ENCODE measurements at regions not wholly inside any gene's neighbourhood (a gene's known extent, or its start where the extent isn't known, plus 50 kb on each side); places are given as distances from the start of the nearest gene placed in this dataset.
A peak's percentile ranks its signal among the peaks of the same experiment; 100 is the strongest.

- in situ Hi-C loops (cut with HindIII; ENCODE audit: low pct_unique_long_range_greater_than_20kb, low sequenced_read_pairs), result no loop called here
These were observed 287.1 kb upstream of the ASIC2 start for GRCh38 chr17:33580215-33580614.

GRCh38 chr17:33582661-33583060 lies 289.6 kb upstream of the ASIC2 start:
- no peak for DNase-seq (ENCODE audit: low read depth)
- in situ Hi-C loops (cut with HindIII; ENCODE audit: low pct_unique_long_range_greater_than_20kb, low sequenced_read_pairs), result no loop called here

More at GRCh38 chr17:33580215-33580614, 287.1 kb upstream of the ASIC2 start:
- no peak for DNase-seq (ENCODE audit: low read depth)

- in situ Hi-C loops (cut with HindIII; ENCODE audit: low pct_unique_long_range_greater_than_20kb, low sequenced_read_pairs), result no loop called here
- DNase-seq (ENCODE audit: low read depth), result no peak
These were observed 290.7 kb upstream of the ASIC2 start for GRCh38 chr17:33583518-33584417.

GRCh38 chr17:33593991-33594390 lies 300.9 kb upstream of the ASIC2 start:
- in situ Hi-C loops (cut with HindIII; ENCODE audit: low pct_unique_long_range_greater_than_20kb, low sequenced_read_pairs), result no loop called here
- DNase-seq (ENCODE audit: low read depth), result peak; percentile 3

- in situ Hi-C loops (cut with HindIII; ENCODE audit: low pct_unique_long_range_greater_than_20kb, low sequenced_read_pairs), result no loop called here
- no peak for DNase-seq (ENCODE audit: low read depth)
These were observed 302.7 kb upstream of the ASIC2 start for GRCh38 chr17:33595828-33596227.

GRCh38 chr17:33596899-33597298 lies 303.8 kb upstream of the ASIC2 start:
- DNase-seq (ENCODE audit: low read depth), result no peak
- in situ Hi-C loops (cut with HindIII; ENCODE audit: low pct_unique_long_range_greater_than_20kb, low sequenced_read_pairs), result no loop called here

- no peak for DNase-seq (ENCODE audit: low read depth)
- in situ Hi-C loops (cut with HindIII; ENCODE audit: low pct_unique_long_range_greater_than_20kb, low sequenced_read_pairs), result no loop called here
These were observed 305.7 kb upstream of the ASIC2 start for GRCh38 chr17:33598797-33599196.

GRCh38 chr17:33602981-33603380 lies 309.9 kb upstream of the ASIC2 start:
- DNase-seq (ENCODE audit: low read depth), result no peak
- in situ Hi-C loops (cut with HindIII; ENCODE audit: low pct_unique_long_range_greater_than_20kb, low sequenced_read_pairs), result no loop called here

GRCh38 chr17:33603789-33604188 lies 310.7 kb upstream of the ASIC2 start:
- DNase-seq (ENCODE audit: low read depth), result no peak
- in situ Hi-C loops (cut with HindIII; ENCODE audit: low pct_unique_long_range_greater_than_20kb, low sequenced_read_pairs), result no loop called here

- in situ Hi-C loops (cut with HindIII; ENCODE audit: low pct_unique_long_range_greater_than_20kb, low sequenced_read_pairs), result no loop called here
- DNase-seq (ENCODE audit: low read depth), result no peak
These were observed 318.4 kb upstream of the ASIC2 start for GRCh38 chr17:33611532-33611931.

GRCh38 chr17:33615861-33616260 lies 322.8 kb upstream of the ASIC2 start:
- in situ Hi-C loops (cut with HindIII; ENCODE audit: low pct_unique_long_range_greater_than_20kb, low sequenced_read_pairs), result no loop called here

GRCh38 chr17:33623841-33624240 lies 330.7 kb upstream of the ASIC2 start:
- in situ Hi-C loops (cut with HindIII; ENCODE audit: low pct_unique_long_range_greater_than_20kb, low sequenced_read_pairs), result no loop called here

More at GRCh38 chr17:33615861-33616260, 322.8 kb upstream of the ASIC2 start:
- no peak for DNase-seq (ENCODE audit: low read depth)

GRCh38 chr17:33628500-33629346 lies 335.6 kb upstream of the ASIC2 start:
- in situ Hi-C loops (cut with HindIII; ENCODE audit: low pct_unique_long_range_greater_than_20kb, low sequenced_read_pairs), result no loop called here
- DNase-seq (ENCODE audit: low read depth), result no peak

More at GRCh38 chr17:33623841-33624240, 330.7 kb upstream of the ASIC2 start:
- DNase-seq (ENCODE audit: low read depth), result no peak

GRCh38 chr17:33633446-33633845 lies 340.4 kb upstream of the ASIC2 start:
- DNase-seq (ENCODE audit: low read depth), result no peak
- in situ Hi-C loops (cut with HindIII; ENCODE audit: low pct_unique_long_range_greater_than_20kb, low sequenced_read_pairs), result no loop called here

GRCh38 chr17:33637534-33637933 lies 344.4 kb upstream of the ASIC2 start:
- DNase-seq (ENCODE audit: low read depth), result no peak
- in situ Hi-C loops (cut with HindIII; ENCODE audit: low pct_unique_long_range_greater_than_20kb, low sequenced_read_pairs), result no loop called here

- in situ Hi-C loops (cut with HindIII; ENCODE audit: low pct_unique_long_range_greater_than_20kb, low sequenced_read_pairs), result no loop called here
- no peak for DNase-seq (ENCODE audit: low read depth)
These were observed 346.2 kb upstream of the ASIC2 start for GRCh38 chr17:33639103-33639880.

GRCh38 chr17:33640629-33641028 lies 347.5 kb upstream of the ASIC2 start:
- no peak for DNase-seq (ENCODE audit: low read depth)
- in situ Hi-C loops (cut with HindIII; ENCODE audit: low pct_unique_long_range_greater_than_20kb, low sequenced_read_pairs), result no loop called here

- DNase-seq (ENCODE audit: low read depth), result no peak
- in situ Hi-C loops (cut with HindIII; ENCODE audit: low pct_unique_long_range_greater_than_20kb, low sequenced_read_pairs), result no loop called here
These were observed 348.9 kb upstream of the ASIC2 start for GRCh38 chr17:33642002-33642401.

Measured in Caki2 (cell line).